Fibroblast of skin of scalp (primary cell): ENCODE measurements at regions not wholly inside any gene's neighbourhood (a gene's known extent, or its start where the extent isn't known, plus 50 kb on each side); places are given as distances from the start of the nearest gene placed in this dataset.
A peak's percentile ranks its signal among the peaks of the same experiment; 100 is the strongest.
"Not testable (repeated sequence)": the region's sequence is repeated elsewhere in the genome, so short reads cannot be mapped to it uniquely, and the experiment has no call there.

Experiments used
- DNase-seq: peaks from one replicate; pipeline ENCODE4 v3.0.0-alpha.2; 2013

DNA sequence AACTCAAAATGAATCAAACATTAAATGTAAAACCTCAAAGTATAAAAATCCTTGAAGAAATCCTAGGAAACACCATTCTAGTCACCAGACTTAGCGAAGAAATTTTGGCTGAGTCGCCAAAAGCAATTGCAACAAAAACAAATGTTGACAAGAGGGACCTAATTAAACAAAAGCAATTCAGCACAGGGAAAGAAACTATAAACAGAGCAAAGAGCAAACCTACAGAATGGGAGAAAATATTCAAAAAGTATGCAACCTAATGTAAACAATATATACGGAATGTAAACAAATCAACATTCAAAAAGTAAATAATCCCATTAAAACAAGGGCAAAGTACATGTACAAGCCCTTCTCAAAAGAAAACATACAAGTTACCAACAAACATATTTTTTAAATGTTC is 974.7 kb downstream of the TRAM1L1 start:
- DNase-seq, result no peak

DNA sequence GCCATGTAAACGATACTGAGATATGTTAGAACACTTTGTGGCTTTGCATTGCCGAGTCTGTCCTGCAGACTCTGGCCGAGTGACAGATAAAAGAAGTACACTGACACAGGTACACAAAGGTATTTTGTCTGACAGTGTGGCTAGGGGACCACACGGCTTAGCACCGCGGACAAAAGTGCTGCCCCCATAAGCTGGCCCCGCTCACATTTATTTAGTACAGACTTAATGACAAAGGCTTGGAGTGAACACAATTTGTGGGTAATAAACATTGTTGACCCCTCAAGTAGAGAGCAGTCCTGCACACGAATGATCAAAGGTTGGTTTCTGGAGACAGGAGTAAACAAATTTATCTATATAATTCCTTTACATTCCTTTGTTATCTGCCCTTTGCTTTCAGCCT is 976.8 kb downstream of the TRAM1L1 start:
- DNase-seq, result no peak

DNA sequence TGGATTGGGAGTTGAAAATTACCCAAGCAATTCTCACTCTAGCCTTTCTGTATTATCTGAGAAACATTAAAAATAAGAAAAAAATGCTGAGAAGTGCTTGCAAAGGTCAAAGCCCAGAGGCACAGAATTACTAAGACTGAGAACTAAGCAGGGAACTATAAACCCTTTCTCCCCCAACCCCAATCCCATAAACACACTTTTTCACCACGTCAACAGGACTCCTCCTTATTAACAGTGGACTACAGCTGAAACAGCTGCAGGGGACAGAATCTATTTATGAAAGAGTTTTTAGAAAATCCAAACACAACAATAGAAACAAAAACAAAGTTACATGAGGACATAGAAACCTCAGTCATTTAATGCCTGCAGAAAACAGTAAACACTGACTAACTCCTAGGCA is 984.1 kb downstream of the TRAM1L1 start:
- DNase-seq, result no peak

DNA sequence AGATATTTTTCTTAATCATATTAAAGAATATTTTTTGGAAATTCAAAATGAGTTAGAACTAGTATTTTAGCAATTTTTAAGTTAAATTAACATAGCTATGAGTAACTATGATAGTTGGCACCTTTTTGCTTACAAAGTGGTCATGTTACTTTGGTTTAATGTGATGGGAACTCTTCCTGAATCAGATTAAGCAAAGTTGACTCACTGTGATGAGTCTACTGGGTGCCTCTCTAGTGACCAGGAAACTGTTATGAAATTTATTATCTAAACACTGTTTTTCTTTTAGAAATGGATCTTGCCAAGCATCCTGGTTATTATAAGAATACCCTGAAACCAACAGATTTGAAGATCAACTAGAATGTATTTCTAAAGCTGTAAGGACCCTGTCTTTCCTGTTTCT is 985.8 kb downstream of the TRAM1L1 start:
- DNase-seq, result peak; percentile 22

DNA sequence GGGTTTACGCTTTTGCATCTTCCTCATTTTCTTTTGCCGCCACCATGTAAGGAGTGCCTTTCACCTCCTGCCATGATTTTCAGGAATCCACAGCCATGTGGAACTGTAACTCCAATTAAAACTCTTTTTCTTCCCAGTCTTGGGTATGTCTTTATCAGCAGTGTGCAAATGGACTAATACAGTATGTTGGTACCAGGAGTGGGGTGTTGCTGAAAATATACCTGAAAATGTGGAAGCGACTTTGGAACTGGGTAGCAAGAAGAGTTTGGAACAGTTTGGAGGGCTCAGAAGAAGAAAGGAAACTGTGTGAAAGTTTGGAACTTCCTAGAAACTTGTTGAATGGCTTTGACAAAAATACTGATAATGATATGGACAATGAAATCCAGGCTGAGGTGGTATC is 983.9 kb upstream of the NDST4 start:
- DNase-seq, result not testable (repeated sequence)

DNA sequence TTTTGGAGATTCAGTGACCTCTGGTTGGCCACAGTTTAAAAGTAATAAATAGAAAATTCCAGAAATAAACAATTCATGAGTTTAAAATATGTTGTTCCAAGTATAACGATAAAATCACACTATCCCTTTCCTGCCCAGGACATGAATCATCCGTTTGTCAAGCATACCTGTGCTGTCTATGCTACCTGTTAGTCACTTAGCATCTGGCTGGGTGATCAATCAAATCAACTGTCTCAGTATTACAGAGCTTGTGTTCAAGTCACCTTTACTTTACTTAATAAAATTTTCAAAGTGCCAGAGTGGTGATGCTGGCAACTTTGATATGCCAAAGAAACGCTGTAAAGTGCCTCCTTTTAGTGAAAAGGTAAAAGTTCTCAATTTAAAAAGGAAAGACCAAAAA is 979.5 kb upstream of the NDST4 start:
- no peak for DNase-seq

DNA sequence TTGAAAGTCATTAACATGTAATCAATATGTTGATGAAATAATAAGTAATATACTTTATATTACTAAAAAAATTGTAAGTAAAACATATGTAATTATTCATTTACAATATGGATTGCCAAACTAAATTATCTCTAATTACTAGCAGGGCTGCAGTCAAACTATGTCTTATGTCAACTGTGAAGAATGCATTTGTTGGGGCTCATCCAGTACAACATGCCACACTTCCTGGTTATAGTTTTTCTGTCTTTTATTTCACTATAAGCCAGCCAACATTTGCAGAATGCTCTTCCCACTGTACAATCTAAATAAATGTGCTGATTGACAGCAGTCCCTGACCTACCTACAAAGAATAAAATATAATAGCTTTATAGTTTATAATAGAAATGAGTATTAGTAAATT is 975.4 kb upstream of the NDST4 start:
- DNase-seq, result peak; percentile 61

DNA sequence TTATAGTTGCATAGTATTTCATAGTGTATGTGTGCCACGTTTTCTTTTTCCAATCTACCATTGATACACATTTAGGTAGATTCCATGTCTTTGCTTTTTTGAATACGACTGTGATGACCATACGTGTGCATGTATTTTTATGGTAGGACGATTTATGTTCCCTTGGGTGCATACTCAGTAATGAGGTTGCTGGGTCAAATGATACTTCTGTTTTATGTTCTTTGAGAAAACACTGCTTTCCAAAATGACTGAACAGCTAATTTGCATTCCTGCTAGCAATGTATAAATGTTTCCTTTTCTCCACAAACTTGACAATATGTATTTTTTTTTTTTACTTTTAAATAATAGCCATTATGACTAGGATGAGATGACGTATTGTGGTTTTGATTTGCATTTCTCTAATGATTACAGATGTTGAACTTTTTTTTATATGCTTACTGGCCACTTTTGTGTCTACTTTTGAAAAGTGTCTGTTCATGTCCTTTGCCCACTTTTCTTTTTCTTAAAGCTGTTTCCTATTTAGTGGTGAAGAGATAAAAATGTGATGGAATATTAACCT is 969.5 kb upstream of the NDST4 start:
- DNase-seq, result no peak

DNA sequence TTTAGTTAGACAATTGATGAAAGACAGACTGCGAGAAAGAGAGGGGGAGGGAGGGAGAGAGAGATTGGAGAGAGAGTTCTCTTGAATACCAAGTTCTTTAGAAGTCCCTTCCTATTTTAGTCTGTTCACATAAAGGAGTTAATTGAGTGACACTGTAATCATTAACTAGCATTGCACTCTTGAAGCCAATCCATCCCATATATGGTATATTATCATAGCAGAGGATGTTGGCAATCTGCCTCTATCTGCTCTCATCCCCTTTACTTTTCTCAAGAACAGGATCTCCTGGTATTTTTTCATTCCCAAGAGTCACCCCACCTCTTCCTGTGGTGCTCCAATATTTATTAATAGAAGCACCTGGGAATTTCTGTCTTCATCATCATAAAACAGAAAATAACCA is 959.6 kb upstream of the NDST4 start:
- DNase-seq, result peak; percentile 7

DNA sequence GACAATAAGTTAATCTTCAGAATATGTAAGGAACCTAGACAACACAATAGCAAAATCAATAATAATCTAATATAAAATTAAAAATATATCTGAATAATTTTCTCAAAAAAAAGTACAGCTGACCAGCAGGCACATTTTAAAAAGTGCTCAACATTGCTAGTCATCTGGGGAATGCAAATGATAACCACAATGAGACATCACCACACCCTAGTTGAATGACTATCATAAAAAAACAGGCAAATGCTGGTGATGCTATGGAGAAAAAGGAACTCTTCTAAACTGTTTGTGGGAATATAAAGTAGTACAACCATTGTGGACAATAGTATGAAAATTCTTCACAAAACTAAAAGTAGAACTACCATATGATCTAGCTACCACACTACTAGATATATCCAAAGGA is 956.9 kb upstream of the NDST4 start:
- DNase-seq, result peak; percentile 63

DNA sequence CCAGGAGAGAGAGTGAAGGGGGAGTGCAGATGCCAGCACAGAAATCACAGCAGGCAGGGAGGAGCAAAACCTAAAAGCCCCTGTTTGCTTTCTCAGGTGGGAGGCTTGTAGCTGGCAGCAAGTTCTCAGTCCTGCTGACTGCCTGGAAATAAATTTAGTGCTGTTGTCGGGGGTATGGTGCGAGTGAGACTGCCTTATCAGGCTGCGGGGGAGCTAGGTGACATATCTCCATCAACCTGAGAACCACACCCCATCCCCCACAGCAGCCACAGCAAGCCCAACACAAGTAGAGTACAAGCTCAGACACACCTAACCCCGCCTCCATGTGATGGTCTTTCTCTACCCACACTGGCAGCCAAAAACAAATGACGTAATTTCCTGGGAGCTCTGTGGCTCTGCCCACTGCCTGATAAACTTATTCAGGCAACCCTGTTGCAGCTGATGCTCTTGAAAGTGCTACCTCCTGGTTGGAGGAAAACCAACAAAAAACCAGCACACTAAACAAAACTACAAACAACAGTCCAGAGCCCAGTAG is 953.4 kb upstream of the NDST4 start:
- no peak for DNase-seq

DNA sequence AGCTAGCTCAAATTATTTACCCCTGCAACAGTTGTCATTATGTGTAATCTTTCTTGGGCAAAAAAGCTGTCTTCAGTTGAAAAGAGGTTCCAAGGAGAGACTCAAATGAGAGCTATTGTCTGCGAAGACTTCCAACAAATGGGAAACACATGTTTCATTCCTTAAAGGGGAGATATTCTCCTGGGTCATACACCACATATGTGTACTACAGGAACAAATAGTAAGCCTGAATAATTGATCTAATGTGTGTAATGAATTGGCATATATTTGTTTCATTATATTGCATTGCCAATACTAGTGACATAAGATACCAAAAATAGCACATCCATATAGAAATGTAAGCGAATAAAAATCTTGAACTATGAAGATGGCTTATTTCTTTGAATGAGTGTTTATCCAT is 950.9 kb upstream of the NDST4 start:
- DNase-seq, result no peak

DNA sequence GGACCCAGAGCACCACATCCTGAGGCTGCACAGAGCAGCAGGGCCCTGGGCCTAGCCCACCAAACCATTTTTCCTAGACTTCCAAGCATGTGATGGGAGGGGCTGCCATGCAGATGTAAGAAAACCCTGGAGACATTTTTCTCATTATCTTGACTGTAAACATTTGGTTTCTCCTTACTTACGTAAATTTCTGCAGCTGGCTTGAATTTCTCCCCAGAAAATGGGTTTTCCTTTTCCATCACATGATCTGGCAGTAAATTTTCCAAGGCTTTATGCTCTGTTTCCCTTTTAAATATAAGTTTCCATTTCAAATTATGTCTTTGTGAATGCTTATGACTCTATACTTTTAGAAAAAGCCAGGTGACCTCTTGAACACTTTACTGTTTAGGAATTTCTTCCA is 945.9 kb upstream of the NDST4 start:
- no peak for DNase-seq

DNA sequence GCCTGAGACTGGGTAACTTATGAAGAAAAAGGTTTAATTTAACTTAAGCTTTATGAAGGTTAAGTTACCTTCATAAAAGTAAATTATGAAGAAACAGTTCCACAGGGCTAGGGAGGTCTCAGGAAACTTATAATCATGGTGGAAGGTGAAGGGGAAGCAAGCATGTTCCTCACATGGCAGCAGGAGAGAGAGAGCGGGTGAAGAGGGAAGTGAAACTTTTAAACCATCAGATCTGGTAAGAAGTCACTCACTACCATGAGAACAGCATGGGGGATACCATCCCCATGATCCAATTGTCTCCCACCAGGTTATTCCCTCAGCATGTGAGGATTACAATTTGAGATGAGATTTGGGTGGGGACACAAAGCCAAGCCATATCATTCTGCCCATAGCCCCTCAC is 944.7 kb upstream of the NDST4 start:
- no peak for DNase-seq

DNA sequence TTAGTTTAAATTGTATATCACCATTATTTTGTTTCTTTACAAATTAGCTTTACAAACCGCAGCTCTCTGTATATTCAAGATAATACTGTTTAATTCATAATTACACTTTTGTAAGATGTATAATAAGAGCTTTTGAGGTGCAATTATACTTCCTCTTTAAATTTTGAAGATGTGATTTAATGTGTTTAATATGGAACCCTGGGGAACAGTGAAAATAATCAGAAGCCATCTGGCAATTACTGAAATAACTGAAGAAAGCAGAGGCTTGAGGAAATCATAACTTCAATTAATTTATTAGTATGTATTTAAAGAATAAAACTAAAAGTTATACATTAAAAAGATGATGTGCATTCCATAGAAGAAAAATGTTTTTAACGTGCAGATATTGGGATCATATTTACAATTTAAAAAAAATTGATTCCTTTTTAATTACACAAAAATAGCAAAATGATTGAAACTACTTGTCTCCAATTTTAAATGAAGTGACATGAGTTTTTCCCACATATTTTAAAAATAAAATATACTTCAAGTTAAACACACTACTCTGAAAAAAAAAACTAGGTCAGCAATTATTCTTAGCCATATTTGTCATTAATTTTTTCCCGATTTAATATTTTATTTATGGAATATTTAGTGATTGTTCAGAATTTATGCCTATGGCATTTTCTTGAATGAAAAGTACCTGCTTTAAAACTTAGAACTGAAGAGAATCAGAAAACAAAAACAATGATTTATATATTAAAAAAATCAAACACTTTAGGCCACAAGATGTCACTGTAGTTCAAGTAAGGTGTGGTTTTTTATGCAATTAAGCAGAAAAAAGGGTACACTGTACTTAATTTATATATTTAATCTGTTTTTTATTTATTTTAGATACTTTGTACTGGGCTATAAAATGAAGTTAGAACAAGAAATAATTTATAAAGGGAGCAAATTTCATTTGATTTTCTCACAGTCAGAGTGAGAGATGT is 942.7 kb upstream of the NDST4 start:
- DNase-seq, result peak; percentile 23

DNA sequence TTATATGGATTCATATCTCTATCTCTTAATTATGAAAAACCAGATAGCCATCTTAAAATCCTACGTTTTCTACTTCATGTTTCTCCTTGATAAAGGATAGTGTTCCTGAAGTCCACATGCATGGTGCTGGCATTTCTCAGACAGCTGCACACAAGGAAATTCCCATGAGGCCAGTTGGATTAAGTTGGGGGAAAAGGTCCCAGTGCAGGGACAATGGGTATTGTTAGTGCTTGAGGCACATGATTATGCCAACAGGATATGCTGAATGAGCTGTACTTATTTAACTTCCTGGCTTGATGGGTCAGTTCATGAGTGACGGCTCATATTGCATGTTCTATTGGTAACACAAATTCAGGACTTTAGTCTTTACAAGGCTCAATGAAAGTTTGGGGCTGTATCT is 913.9 kb upstream of the NDST4 start:
- DNase-seq, result no peak

DNA sequence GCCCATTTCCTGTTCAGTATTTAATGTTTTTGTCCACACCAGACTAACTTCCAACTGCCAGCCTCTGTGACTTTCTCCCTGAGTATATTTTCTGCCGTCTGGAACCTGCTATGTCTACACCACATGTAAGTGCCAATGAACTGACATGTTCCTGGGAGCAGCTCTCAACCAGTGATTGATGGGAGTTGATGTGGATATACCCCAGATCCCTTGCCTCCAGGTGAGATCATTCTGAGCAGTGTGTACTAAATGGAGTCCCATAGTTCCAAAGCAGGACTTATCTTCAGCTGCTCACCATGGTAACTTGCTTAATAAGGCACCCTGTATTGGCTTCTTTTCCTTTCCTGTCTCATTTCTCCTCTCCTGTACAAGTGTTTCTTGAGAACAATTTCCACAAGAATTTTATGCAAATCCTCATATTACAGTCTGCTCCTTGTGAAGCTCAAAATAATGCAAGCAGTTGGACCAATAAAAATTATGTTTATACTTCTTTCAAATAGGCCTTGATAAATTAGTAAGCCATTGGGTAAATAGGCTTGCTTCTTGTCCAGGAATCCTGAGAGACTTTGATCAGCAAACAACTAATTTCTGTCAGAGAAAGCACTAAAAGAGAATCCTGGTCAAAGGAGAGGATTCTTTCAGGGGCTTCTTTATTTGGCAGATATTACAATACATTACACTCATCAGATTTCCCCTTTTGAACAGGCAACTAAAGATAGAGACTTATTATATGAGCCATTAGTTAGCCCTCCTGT is 911.7 kb upstream of the NDST4 start:
- no peak for DNase-seq

DNA sequence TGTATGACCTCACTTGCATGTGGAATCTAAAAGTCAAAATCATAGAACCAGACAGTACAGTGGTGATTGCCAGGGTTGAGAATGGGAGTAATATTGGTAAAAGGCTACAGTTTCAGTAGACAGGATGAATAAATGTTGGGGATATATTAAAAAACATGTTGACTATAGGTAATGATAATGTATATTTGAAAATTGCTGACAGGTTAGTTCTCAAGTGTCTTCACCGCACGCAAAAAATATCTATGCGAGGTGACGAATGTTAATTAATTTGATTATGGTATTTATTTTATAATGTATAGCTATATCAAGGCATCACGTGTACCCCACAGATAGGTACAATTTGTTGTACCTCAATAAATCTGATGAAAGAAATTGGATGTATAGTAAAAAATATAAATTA is 909.6 kb upstream of the NDST4 start:
- no peak for DNase-seq

DNA sequence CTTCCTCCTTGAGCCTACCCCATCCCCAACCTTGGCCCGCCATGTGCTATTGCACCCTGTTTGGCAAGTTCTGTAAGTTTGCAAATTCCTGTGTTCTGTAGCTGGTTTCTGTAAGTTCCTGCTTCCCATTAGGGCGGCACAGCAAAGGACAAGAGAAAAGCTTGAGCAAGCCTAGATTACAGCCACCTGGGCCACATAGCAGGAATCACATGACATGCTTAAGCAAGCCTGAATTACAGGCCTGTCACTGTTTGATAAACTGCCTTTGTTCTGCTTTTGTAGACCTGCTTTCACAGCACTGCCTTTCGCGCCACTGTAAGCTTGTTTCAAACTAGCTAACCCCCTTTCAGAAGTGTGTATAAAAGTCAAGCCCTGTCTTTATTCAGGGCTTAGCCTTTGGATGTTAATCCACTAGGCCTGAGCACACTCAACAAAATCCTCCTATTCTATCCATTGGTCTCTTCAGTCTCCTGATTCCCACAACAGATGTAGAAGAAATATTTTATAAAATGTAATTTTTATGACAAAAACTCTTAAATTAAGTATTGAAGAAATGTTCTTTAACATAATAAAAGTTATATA is 906.8 kb upstream of the NDST4 start:
- DNase-seq, result no peak

DNA sequence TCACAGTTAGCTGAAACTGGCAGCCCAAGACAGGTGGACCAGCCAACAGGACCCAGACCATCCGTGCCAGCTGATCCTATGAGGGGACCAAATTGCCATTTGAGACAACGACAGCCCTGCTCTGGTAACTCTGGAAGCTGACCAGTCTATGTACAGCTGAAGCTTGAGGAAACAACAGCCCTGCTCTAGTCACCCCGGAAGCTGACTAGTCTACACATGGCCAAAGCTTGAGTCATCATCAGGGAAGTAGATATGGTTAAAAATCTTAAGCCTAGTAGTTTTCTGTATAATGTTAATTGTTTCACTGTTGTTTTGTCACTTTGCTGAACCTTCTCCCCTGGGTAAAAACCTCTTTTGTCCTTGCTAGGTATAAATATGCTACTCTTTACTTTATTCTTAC is 905.4 kb upstream of the NDST4 start:
- DNase-seq, result no peak

DNA sequence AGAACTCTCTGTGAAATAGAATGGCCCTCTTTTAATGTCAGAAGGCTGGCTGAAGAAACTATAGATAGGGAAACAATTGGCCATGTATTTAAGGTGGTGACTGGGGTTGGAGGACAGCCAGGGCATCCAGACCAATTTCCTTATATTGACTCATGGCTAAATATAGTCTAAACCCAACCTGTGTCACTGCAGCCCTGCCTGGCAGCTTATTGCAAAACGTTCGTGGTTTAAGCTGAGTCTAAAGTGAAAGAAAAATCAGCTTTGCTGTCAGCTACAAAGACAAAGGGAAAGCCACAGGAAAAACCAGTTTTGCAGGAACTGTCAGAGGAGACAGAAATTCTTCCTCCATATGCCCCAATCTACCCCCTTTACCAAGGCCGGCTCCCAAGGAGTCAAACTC is 902.8 kb upstream of the NDST4 start:
- peak; percentile 5 for DNase-seq

DNA sequence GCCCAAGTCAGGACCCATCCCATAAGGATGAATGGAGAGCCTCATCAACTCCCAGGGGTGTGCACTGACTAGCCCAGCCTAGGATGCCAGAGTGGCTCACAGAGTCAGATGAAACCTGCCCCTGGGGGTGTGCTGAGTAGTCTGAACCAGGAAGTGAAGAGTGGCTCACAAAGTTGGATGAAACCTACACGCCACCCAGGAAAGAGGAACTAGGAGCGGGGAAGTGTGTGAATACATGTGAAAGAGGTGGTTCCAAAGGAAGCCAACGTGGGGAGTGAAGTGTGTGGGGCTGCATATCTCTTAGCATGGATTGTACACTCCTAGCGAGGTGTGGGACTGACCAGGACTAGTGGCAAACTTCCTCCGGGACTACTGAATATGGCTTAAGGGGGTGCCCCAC is 902.1 kb upstream of the NDST4 start:
- DNase-seq, result no peak

DNA sequence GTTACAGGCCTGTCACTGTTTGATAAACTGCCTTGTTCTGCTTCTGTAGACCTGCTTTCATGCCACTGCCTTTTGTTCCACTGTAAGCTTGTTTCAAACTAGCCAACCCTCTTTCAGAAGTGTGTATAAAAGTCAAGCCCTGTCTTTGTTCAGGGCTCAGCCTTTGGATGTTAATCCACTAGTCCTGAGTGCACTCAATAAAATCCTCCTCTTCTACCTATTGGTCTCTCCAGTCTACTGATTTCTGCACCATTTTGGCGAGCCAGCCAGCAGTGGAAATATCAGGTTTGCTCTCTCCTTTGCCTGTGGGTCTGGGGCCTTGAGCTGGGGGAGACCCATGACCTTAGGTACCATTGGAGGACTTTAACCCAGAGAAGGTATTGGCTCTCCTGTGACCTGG is 901.6 kb upstream of the NDST4 start:
- DNase-seq, result no peak
